HFFc6 (cell line): ENCODE measurements at regions not wholly inside any gene's neighbourhood (a gene's known extent, or its start where the extent isn't known, plus 50 kb on each side); places are given as distances from the start of the nearest gene placed in this dataset.

Experiments
- DNase-seq: peaks from one replicate; pipeline ENCODE4 v3.0.0-alpha.2; 2018
- H3K27ac Mint-ChIP-seq: 2 replicates; pipeline ENCODE4 v1.8.0; 2020; ENCODE audit warnings: mild to moderate bottlenecking, mixed read lengths
- H3K27me3 Mint-ChIP-seq: 2 replicates; pipeline ENCODE4 v1.8.0; 2021; ENCODE audit warnings: mild to moderate bottlenecking, moderate library complexity, mixed read lengths; ENCODE audit not compliant: insufficient read depth
- H3K36me3 Mint-ChIP-seq: 2 replicates; pipeline ENCODE4 v1.8.0; 2021; ENCODE audit warnings: low read depth, mixed read lengths
- H3K4me1 Mint-ChIP-seq: 2 replicates; pipeline ENCODE4 v1.8.0; 2020; ENCODE audit warnings: low read depth, mixed read lengths
- H3K4me3 Mint-ChIP-seq: 2 replicates; pipeline ENCODE4 v1.8.0; 2020; ENCODE audit warnings: mild to moderate bottlenecking, moderate library complexity, mixed read lengths
- H3K9me3 Mint-ChIP-seq: 2 replicates; pipeline ENCODE4 v1.8.0; 2020; ENCODE audit warnings: mild to moderate bottlenecking, mixed read lengths
- CTCF ChIP-seq: fragments of 200-600 bp; sonication (generic); IDR thresholded peaks from 2 replicates; pipeline ENCODE4 v1.5.0; 2021; ENCODE audit warnings: antibody characterized with exemption, mild to moderate bottlenecking

- DNase-seq = no peak
- Mint-ChIP-seq H3K36me3 (no peaks in the 10 kb centered on the region; the same call in 1 of the 2 replicates), H3K4me3 (peak overlapping the region; percentile 22; the same call in 1 of the 2 replicates), H3K27ac (no peak overlapping the region), H3K27me3 (peaks cover 46% of the 10 kb centered on the region), H3K4me1 (peaks cover 21% of the 10 kb centered on the region), H3K9me3 (peaks cover 4% of the 10 kb centered on the region; the same call in 1 of the 2 replicates)
- no peak for TF ChIP-seq CTCF
Measured at GRCh38 chr16:86806838-86807351, 228.5 kb downstream of the FOXL1 start.

DNA sequence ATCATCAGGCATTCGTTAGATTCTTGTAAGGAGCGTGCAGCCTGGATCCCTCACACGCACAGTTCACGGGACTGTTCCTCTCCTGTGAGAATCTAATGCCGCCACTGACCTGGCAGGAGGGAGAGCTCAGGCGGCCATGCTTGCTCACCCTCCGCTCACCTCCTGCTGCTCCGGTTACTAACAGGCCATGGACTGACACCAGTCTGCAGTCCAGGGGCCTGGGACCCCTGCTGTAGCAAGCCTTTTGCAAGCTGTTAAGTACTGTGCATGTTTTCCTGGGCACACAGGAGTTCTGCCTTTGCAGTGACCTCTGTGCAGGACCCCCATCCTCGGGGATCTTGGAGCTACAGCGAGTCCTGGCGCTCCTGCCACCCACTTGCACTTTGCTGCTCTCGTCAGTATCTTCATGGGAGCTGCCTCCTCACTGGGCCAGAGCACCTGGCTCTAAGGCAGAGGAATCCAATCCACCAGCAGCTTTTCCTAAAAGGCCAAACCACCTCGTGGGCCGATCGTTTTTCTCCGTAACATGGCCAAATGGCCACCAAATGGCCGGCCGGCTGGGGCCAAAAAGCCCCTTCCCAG is 230.6 kb downstream of the FOXL1 start:
- DNase-seq = no peak
- H3K27me3 Mint-ChIP-seq = peaks cover 31% of the 10 kb centered on the region
- TF ChIP-seq CTCF = no peak
- no peaks in the 10 kb centered on the region for H3K9me3 Mint-ChIP-seq
- no peaks in the 10 kb centered on the region; the same call in 1 of the 2 replicates for H3K36me3 Mint-ChIP-seq
- no peak overlapping the region for H3K4me3 Mint-ChIP-seq
- peaks cover 21% of the 10 kb centered on the region for H3K4me1 Mint-ChIP-seq
- H3K27ac Mint-ChIP-seq = no peak overlapping the region

DNA sequence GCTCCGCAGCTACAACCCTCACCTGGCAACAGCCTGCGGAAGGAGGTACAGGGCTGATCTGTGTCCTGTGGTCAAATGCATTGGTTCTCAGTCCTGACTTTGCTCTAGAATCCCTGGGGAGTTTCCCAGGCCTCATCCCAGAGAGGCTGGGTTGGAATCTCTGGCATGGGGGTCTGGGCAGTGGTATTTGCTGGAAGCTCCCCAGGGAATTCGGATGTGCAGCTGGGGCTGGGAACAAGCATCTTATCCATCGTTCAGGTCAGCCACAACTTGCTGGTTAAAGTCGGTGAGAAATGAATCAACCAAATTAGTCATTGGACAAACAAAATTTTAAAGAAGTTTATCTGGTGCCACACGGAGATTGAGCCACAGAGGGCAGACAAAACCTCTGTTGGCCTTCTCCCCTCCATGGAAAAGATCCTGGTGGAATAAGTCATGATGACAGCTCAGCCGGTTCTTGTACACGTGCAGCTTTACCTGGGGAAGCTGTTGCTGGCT is 231.2 kb downstream of the FOXL1 start:
- peak; percentile 63 for DNase-seq
- no peak overlapping the region for H3K4me3 Mint-ChIP-seq
- peaks cover 21% of the 10 kb centered on the region for H3K4me1 Mint-ChIP-seq
- peaks cover 26% of the 10 kb centered on the region for H3K27me3 Mint-ChIP-seq
- no peaks in the 10 kb centered on the region for H3K9me3 Mint-ChIP-seq
- peak; percentile 52 for TF ChIP-seq CTCF
- H3K27ac Mint-ChIP-seq = no peak overlapping the region
- H3K36me3 Mint-ChIP-seq = no peaks in the 10 kb centered on the region; the same call in 1 of the 2 replicates

GRCh38 chr16:86810062-86810461 is 231.7 kb downstream of the FOXL1 start:
- no peaks in the 10 kb centered on the region; the same call in 1 of the 2 replicates for H3K36me3 Mint-ChIP-seq
- no peak for DNase-seq
- peaks cover 23% of the 10 kb centered on the region for H3K27me3 Mint-ChIP-seq
- peaks cover 21% of the 10 kb centered on the region for H3K4me1 Mint-ChIP-seq
- no peak overlapping the region for H3K27ac Mint-ChIP-seq
- H3K4me3 Mint-ChIP-seq = no peak overlapping the region
- no peak for TF ChIP-seq CTCF
- no peaks in the 10 kb centered on the region for H3K9me3 Mint-ChIP-seq

- no peak overlapping the region for H3K4me3 Mint-ChIP-seq
- no peaks in the 10 kb centered on the region; the same call in 1 of the 2 replicates for H3K36me3 Mint-ChIP-seq
- H3K4me1 Mint-ChIP-seq = peaks cover 15% of the 10 kb centered on the region
- peaks cover 24% of the 10 kb centered on the region for H3K27me3 Mint-ChIP-seq
- no peak overlapping the region for H3K27ac Mint-ChIP-seq
- H3K9me3 Mint-ChIP-seq = no peaks in the 10 kb centered on the region
- TF ChIP-seq CTCF = no peak
- DNase-seq = no peak
Measured at GRCh38 chr16:86812363-86812970, 234.1 kb downstream of the FOXL1 start.
